ENCODE measurements at regions not wholly inside any gene's neighbourhood (a gene's known extent, or its start where the extent isn't known, plus 50 kb on each side); places are given as distances from the start of the nearest gene placed in this dataset.

GRCh38 chr4:19636451-19636850 is 615.3 kb upstream of the SLIT2 start:
- Histone ChIP-seq H3K27ac (ENCODE audit: low read length, poor library complexity, severe bottlenecking) (no peak overlapping the region), H3K4me1 (ENCODE audit: control insufficient read depth, insufficient read depth, low read depth, low read length) (no peaks in the 10 kb centered on the region), H3K79me1 (replicated peaks; ENCODE audit: low read length, poor library complexity, severe bottlenecking) (no peaks in the 10 kb centered on the region), H3K27me3 (ENCODE audit: control insufficient read depth in 1 of 2, insufficient read depth in 1 of 2, low read length in 2 of 2) (no peaks in the 10 kb centered on the region), H3K36me3 (ENCODE audit: control insufficient read depth in 1 of 2, insufficient read depth in 2 of 2, low read depth in 1 of 2, low read length in 2 of 2) (no peaks in the 10 kb centered on the region), H3K9ac (ENCODE audit: low read length) (no peak overlapping the region), H2AK5ac (ENCODE audit: low read length, severe bottlenecking) (no peak overlapping the region), H2BK5ac (ENCODE audit: low read depth, low read length, poor library complexity, severe bottlenecking) (no peak overlapping the region), H2BK120ac (ENCODE audit: low read depth, low read length) (no peak overlapping the region), H3K4me2 (ENCODE audit: low read length, poor library complexity, severe bottlenecking) (no peak overlapping the region), H3K4me3 (ENCODE audit: insufficient read depth in 1 of 2, low read depth in 1 of 2, low read length in 2 of 2) (no peak overlapping the region), H2AFZ (ENCODE audit: low read depth, low read length) (no peak overlapping the region), H3K18ac (ENCODE audit: low read depth in 1 of 2, low read length in 2 of 2) (no peak overlapping the region), H4K91ac (ENCODE audit: low read length) (no peak overlapping the region), H3K4ac (ENCODE audit: low read depth in 1 of 2, low read length in 2 of 2) (no peak overlapping the region), H3K9me3 (ENCODE audit: control insufficient read depth, low read length) (peaks cover 12% of the 10 kb centered on the region), H2BK15ac (ENCODE audit: low read depth, poor library complexity, severe bottlenecking) (no peak overlapping the region), H3K23ac (ENCODE audit: low read length in 2 of 2) (no peak overlapping the region), H3K14ac (ENCODE audit: low read length in 2 of 2) (no peak overlapping the region), H2BK12ac (ENCODE audit: low read length in 2 of 2) (no peak overlapping the region), H4K8ac (ENCODE audit: low read length) (no peak overlapping the region)
- DNase-seq = no peak

DNA sequence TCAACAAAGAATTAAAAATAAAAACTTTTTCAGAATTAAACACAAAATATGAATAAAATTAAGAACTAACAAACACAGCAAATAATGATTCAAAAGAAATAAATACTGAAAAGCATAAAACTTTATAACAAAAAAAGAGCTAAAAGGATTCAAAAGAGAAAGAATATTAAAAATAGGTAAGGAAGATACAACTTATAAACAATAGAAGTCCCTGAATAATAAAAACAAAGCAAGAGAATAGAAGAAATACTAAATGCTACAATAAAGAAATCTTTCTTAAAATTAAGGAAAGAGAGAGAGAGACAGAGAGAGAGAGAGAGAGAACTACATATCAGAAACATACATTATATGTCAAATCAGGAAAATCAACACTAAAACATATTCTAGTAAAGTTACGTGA is 619.9 kb upstream of the SLIT2 start:
- no peak overlapping the region for H3K4me2 ChIP-seq (ENCODE audit: low read length, poor library complexity, severe bottlenecking)
- no CpG with 5 or more reads among the region's 1 CpG for WGBS
- no peaks in the 10 kb centered on the region for H3K36me3 ChIP-seq (ENCODE audit: control insufficient read depth in 1 of 2, insufficient read depth in 2 of 2, low read depth in 1 of 2, low read length in 2 of 2)
- H3K27ac ChIP-seq (ENCODE audit: low read length, poor library complexity, severe bottlenecking) = no peak overlapping the region
- no peaks in the 10 kb centered on the region for H3K27me3 ChIP-seq (ENCODE audit: control insufficient read depth in 1 of 2, insufficient read depth in 1 of 2, low read length in 2 of 2)
- no peak overlapping the region for H3K14ac ChIP-seq (ENCODE audit: low read length in 2 of 2)
- no peak overlapping the region for H2AFZ ChIP-seq (ENCODE audit: low read depth, low read length)
- H4K8ac ChIP-seq (ENCODE audit: low read length) = no peak overlapping the region
- no peak overlapping the region for H3K9ac ChIP-seq (ENCODE audit: low read length)
- H2AK5ac ChIP-seq (ENCODE audit: low read length, severe bottlenecking) = no peak overlapping the region
- no peak for DNase-seq
- no peak overlapping the region for H3K4me3 ChIP-seq (ENCODE audit: insufficient read depth in 1 of 2, low read depth in 1 of 2, low read length in 2 of 2)
- no peak overlapping the region for H3K18ac ChIP-seq (ENCODE audit: low read depth in 1 of 2, low read length in 2 of 2)
- H3K79me1 ChIP-seq (replicated peaks; ENCODE audit: low read length, poor library complexity, severe bottlenecking) = no peaks in the 10 kb centered on the region
- peaks cover 12% of the 10 kb centered on the region for H3K9me3 ChIP-seq (ENCODE audit: control insufficient read depth, low read length)
- H2BK12ac ChIP-seq (ENCODE audit: low read length in 2 of 2) = no peak overlapping the region
- no peak overlapping the region for H2BK120ac ChIP-seq (ENCODE audit: low read depth, low read length)
- no peak overlapping the region for H2BK15ac ChIP-seq (ENCODE audit: low read depth, poor library complexity, severe bottlenecking)
- H3K4ac ChIP-seq (ENCODE audit: low read depth in 1 of 2, low read length in 2 of 2) = no peak overlapping the region
- H2BK5ac ChIP-seq (ENCODE audit: low read depth, low read length, poor library complexity, severe bottlenecking) = no peak overlapping the region
- H3K23ac ChIP-seq (ENCODE audit: low read length in 2 of 2) = no peak overlapping the region
- no peaks in the 10 kb centered on the region for H3K4me1 ChIP-seq (ENCODE audit: control insufficient read depth, insufficient read depth, low read depth, low read length)
- no peak overlapping the region for H4K91ac ChIP-seq (ENCODE audit: low read length)

DNA sequence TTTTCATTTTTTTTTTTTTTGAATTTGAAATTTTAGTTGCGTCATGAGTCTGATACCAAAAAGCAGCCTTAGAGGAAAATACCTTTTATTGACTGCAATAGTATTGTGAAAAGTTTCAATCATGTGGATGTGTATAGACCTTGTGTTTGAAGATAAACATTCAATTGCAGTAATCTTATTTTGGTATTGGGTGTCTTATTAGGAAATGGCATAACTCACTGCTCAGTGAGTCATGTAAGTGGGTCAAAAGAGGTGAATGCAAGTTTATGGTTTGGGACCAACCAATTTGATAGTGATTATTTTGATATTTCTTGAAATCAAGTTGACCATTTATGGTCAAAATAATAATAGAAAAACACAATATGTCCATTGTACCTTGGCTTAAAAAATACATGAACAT is 627.8 kb upstream of the SLIT2 start:
- H3K9me3 ChIP-seq (ENCODE audit: control insufficient read depth, low read length) = no peaks in the 10 kb centered on the region
- H3K4me3 ChIP-seq (ENCODE audit: insufficient read depth in 1 of 2, low read depth in 1 of 2, low read length in 2 of 2) = no peak overlapping the region
- no peak overlapping the region for H3K14ac ChIP-seq (ENCODE audit: low read length in 2 of 2)
- H4K8ac ChIP-seq (ENCODE audit: low read length) = no peak overlapping the region
- no peak overlapping the region for H2BK120ac ChIP-seq (ENCODE audit: low read depth, low read length)
- no peak overlapping the region for H2BK5ac ChIP-seq (ENCODE audit: low read depth, low read length, poor library complexity, severe bottlenecking)
- no peak overlapping the region for H3K4me2 ChIP-seq (ENCODE audit: low read length, poor library complexity, severe bottlenecking)
- no peak overlapping the region for H3K23ac ChIP-seq (ENCODE audit: low read length in 2 of 2)
- H3K27ac ChIP-seq (ENCODE audit: low read length, poor library complexity, severe bottlenecking) = no peak overlapping the region
- whole genome bisulfite sequencing = 100% methylated on average over 1 of the region's 1 CpG
- H2BK12ac ChIP-seq (ENCODE audit: low read length in 2 of 2) = no peak overlapping the region
- H3K4ac ChIP-seq (ENCODE audit: low read depth in 1 of 2, low read length in 2 of 2) = no peak overlapping the region
- no peak overlapping the region for H4K91ac ChIP-seq (ENCODE audit: low read length)
- H3K27me3 ChIP-seq (ENCODE audit: control insufficient read depth in 1 of 2, insufficient read depth in 1 of 2, low read length in 2 of 2) = no peaks in the 10 kb centered on the region
- no peak overlapping the region for H3K18ac ChIP-seq (ENCODE audit: low read depth in 1 of 2, low read length in 2 of 2)
- H3K36me3 ChIP-seq (ENCODE audit: control insufficient read depth in 1 of 2, insufficient read depth in 2 of 2, low read depth in 1 of 2, low read length in 2 of 2) = no peaks in the 10 kb centered on the region
- H3K4me1 ChIP-seq (ENCODE audit: control insufficient read depth, insufficient read depth, low read depth, low read length) = no peaks in the 10 kb centered on the region
- H2BK15ac ChIP-seq (ENCODE audit: low read depth, poor library complexity, severe bottlenecking) = no peak overlapping the region
- H3K9ac ChIP-seq (ENCODE audit: low read length) = no peak overlapping the region
- no peaks in the 10 kb centered on the region for H3K79me1 ChIP-seq (replicated peaks; ENCODE audit: low read length, poor library complexity, severe bottlenecking)
- no peak overlapping the region for H2AK5ac ChIP-seq (ENCODE audit: low read length, severe bottlenecking)
- H2AFZ ChIP-seq (ENCODE audit: low read depth, low read length) = no peak overlapping the region
- DNase-seq = no peak

GRCh38 chr4:19615086-19615689 is 636.5 kb upstream of the SLIT2 start:
- Histone ChIP-seq H3K18ac (ENCODE audit: low read depth in 1 of 2, low read length in 2 of 2) (no peak overlapping the region), H3K9me3 (ENCODE audit: control insufficient read depth, low read length) (peaks cover 10% of the 10 kb centered on the region), H2BK120ac (ENCODE audit: low read depth, low read length) (no peak overlapping the region), H3K79me1 (replicated peaks; ENCODE audit: low read length, poor library complexity, severe bottlenecking) (no peaks in the 10 kb centered on the region), H2BK12ac (ENCODE audit: low read length in 2 of 2) (no peak overlapping the region), H3K36me3 (ENCODE audit: control insufficient read depth in 1 of 2, insufficient read depth in 2 of 2, low read depth in 1 of 2, low read length in 2 of 2) (no peaks in the 10 kb centered on the region), H2AK5ac (ENCODE audit: low read length, severe bottlenecking) (no peak overlapping the region), H3K14ac (ENCODE audit: low read length in 2 of 2) (no peak overlapping the region), H3K27ac (ENCODE audit: low read length, poor library complexity, severe bottlenecking) (no peak overlapping the region), H2BK5ac (ENCODE audit: low read depth, low read length, poor library complexity, severe bottlenecking) (no peak overlapping the region), H3K4ac (ENCODE audit: low read depth in 1 of 2, low read length in 2 of 2) (no peak overlapping the region), H3K9ac (ENCODE audit: low read length) (no peak overlapping the region), H2BK15ac (ENCODE audit: low read depth, poor library complexity, severe bottlenecking) (no peak overlapping the region), H4K91ac (ENCODE audit: low read length) (no peak overlapping the region), H3K23ac (ENCODE audit: low read length in 2 of 2) (no peak overlapping the region), H4K8ac (ENCODE audit: low read length) (no peak overlapping the region), H3K4me3 (ENCODE audit: insufficient read depth in 1 of 2, low read depth in 1 of 2, low read length in 2 of 2) (no peak overlapping the region), H3K4me1 (ENCODE audit: control insufficient read depth, insufficient read depth, low read depth, low read length) (no peaks in the 10 kb centered on the region), H2AFZ (ENCODE audit: low read depth, low read length) (no peak overlapping the region), H3K4me2 (ENCODE audit: low read length, poor library complexity, severe bottlenecking) (no peak overlapping the region), H3K27me3 (ENCODE audit: control insufficient read depth in 1 of 2, insufficient read depth in 1 of 2, low read length in 2 of 2) (no peaks in the 10 kb centered on the region)
- WGBS = 93% methylated on average over 5 of the region's 5 CpGs
- DNase-seq = no peak

All from mesenchymal stem cell (in vitro differentiated cells and primary cell).